Ishikawa (cell line): ENCODE measurements at regions not wholly inside any gene's neighbourhood (a gene's known extent, or its start where the extent isn't known, plus 50 kb on each side); places are given as distances from the start of the nearest gene placed in this dataset.

ENCODE experiments used
- CEBPB ChIP-seq: IDR thresholded peaks from 2 replicates; pipeline ENCODE4 v1.6.1; 2012
- CREB1 ChIP-seq: IDR thresholded peaks from 2 replicates; pipeline ENCODE4 v1.6.1; 2012; ENCODE audit warnings: low read depth
- EGR1 ChIP-seq: IDR thresholded peaks from 2 replicates; pipeline ENCODE4 v1.6.1; 2012
- EP300 ChIP-seq: IDR thresholded peaks from 2 replicates; pipeline ENCODE4 v1.6.1; 2012; ENCODE audit warnings: borderline replicate concordance
- FOXM1 ChIP-seq: IDR thresholded peaks from 2 replicates; pipeline ENCODE4 v1.6.1; 2012; ENCODE audit warnings: low read depth, borderline replicate concordance
- MAX ChIP-seq: IDR thresholded peaks from 2 replicates; pipeline ENCODE4 v1.6.1; 2012
- NFIC ChIP-seq: IDR thresholded peaks from 2 replicates; pipeline ENCODE4 v1.6.1; 2012
- RAD21 ChIP-seq: IDR thresholded peaks from 2 replicates; pipeline ENCODE4 v1.6.1; 2012; ENCODE audit warnings: low read depth
- REST ChIP-seq: IDR thresholded peaks from 2 replicates; pipeline ENCODE4 v1.6.1; 2012; ENCODE audit warnings: low read depth, mild to moderate bottlenecking
- TAF1 ChIP-seq: IDR thresholded peaks from 2 replicates; pipeline ENCODE4 v1.6.1; 2012; ENCODE audit warnings: low read depth, mild to moderate bottlenecking
- TEAD4 ChIP-seq: IDR thresholded peaks from 2 replicates; pipeline ENCODE4 v1.6.1; 2012
- USF1 ChIP-seq: IDR thresholded peaks from 2 replicates; pipeline ENCODE4 v1.6.1; 2012
- YY1 ChIP-seq: IDR thresholded peaks from 2 replicates; pipeline ENCODE4 v1.6.1; 2012; ENCODE audit warnings: low read depth
- ZBTB7A ChIP-seq: IDR thresholded peaks from 2 replicates; pipeline ENCODE4 v1.6.1; 2012; ENCODE audit warnings: low read depth

- no peak for TF ChIP-seq CEBPB
- TF ChIP-seq EP300: no peak
- no peak for TF ChIP-seq CREB1
- TF ChIP-seq FOXM1: no peak
- TF ChIP-seq USF1: no peak
- no peak for TF ChIP-seq YY1
- no peak for TF ChIP-seq REST
- no peak for TF ChIP-seq TEAD4
- TF ChIP-seq MAX: no peak
- no peak for TF ChIP-seq RAD21
- TF ChIP-seq EGR1: no peak
- TF ChIP-seq NFIC: no peak
- no peak for TF ChIP-seq TAF1
- no peak for TF ChIP-seq ZBTB7A
Measured at GRCh38 chr9:129497005-129497812, 123.7 kb downstream of the C9orf50 start.
